ENCODE measurements at regions not wholly inside any gene's neighbourhood (a gene's known extent, or its start where the extent isn't known, plus 50 kb on each side); places are given as distances from the start of the nearest gene placed in this dataset.

DNA sequence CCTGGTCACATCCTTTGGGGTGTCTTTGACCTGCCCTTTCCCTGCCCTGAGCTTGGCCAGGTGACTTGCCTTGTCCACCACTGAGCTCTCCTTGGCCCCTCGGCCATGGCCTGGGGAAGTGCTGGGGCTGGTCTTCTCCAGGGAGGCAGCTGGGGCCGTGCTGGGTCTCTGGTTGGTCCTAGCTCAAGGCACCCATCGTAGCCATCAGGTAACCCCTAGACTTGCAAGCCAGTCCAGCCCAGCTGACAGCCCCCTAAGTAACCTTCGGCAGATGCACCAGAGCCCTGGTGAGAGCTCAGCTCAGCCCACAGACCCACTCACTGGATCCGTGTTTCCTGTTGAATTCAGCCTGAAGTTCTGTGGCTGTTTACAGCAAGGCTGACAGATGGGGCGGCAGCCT lies 176.2 kb upstream of the SHH start:
- H3K4me2 ChIP-seq (ENCODE audit: low read length), result no peak overlapping the region
- no peaks in the 10 kb centered on the region for H3K79me2 ChIP-seq (replicated peaks; ENCODE audit: insufficient read depth, low read length)
- no peak overlapping the region for H2AFZ ChIP-seq (ENCODE audit: low read depth, low read length)
- H3K36me3 ChIP-seq (ENCODE audit: insufficient read depth, low read length), result no peaks in the 10 kb centered on the region
- H3F3A ChIP-seq (ENCODE audit: insufficient read depth, low read length, poor library complexity, severe bottlenecking), result no peaks in the 10 kb centered on the region
- no peak overlapping the region for H3K27ac ChIP-seq (ENCODE audit: low read length)
- H4K20me1 ChIP-seq (ENCODE audit: insufficient read depth), result no peaks in the 10 kb centered on the region
- no peak overlapping the region for H3K9ac ChIP-seq (ENCODE audit: low read length)
- TF ChIP-seq MXI1 (conservative IDR thresholded peaks at IDR 0.05; ENCODE audit: poor library complexity, severe bottlenecking) (no peak), SMC3 (conservative IDR thresholded peaks at IDR 0.05; ENCODE audit: poor library complexity) (no peak), RAD21 (conservative IDR thresholded peaks at IDR 0.05) (no peak), POLR2AphosphoS5 (IDR thresholded peaks at IDR 0.05) (no peak), EP300 (conservative IDR thresholded peaks at IDR 0.05; ENCODE audit: poor library complexity, severe bottlenecking) (no peak), EZH2 (IDR thresholded peaks at IDR 0.05; ENCODE audit: borderline replicate concordance, insufficient read depth, low read length, poor library complexity, severe bottlenecking) (no peak)
- TF ChIP-seq, protein P1, sequence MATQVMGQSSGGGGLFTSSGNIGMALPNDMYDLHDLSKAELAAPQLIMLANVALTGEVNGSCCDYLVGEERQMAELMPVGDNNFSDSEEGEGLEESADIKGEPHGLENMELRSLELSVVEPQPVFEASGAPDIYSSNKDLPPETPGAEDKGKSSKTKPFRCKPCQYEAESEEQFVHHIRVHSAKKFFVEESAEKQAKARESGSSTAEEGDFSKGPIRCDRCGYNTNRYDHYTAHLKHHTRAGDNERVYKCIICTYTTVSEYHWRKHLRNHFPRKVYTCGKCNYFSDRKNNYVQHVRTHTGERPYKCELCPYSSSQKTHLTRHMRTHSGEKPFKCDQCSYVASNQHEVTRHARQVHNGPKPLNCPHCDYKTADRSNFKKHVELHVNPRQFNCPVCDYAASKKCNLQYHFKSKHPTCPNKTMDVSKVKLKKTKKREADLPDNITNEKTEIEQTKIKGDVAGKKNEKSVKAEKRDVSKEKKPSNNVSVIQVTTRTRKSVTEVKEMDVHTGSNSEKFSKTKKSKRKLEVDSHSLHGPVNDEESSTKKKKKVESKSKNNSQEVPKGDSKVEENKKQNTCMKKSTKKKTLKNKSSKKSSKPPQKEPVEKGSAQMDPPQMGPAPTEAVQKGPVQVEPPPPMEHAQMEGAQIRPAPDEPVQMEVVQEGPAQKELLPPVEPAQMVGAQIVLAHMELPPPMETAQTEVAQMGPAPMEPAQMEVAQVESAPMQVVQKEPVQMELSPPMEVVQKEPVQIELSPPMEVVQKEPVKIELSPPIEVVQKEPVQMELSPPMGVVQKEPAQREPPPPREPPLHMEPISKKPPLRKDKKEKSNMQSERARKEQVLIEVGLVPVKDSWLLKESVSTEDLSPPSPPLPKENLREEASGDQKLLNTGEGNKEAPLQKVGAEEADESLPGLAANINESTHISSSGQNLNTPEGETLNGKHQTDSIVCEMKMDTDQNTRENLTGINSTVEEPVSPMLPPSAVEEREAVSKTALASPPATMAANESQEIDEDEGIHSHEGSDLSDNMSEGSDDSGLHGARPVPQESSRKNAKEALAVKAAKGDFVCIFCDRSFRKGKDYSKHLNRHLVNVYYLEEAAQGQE (IDR thresholded peaks at IDR 0.05; ENCODE audit: borderline replicate concordance), result no peak
- TF ChIP-seq, protein P2, sequence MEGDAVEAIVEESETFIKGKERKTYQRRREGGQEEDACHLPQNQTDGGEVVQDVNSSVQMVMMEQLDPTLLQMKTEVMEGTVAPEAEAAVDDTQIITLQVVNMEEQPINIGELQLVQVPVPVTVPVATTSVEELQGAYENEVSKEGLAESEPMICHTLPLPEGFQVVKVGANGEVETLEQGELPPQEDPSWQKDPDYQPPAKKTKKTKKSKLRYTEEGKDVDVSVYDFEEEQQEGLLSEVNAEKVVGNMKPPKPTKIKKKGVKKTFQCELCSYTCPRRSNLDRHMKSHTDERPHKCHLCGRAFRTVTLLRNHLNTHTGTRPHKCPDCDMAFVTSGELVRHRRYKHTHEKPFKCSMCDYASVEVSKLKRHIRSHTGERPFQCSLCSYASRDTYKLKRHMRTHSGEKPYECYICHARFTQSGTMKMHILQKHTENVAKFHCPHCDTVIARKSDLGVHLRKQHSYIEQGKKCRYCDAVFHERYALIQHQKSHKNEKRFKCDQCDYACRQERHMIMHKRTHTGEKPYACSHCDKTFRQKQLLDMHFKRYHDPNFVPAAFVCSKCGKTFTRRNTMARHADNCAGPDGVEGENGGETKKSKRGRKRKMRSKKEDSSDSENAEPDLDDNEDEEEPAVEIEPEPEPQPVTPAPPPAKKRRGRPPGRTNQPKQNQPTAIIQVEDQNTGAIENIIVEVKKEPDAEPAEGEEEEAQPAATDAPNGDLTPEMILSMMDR (IDR thresholded peaks at IDR 0.05; ENCODE audit: poor library complexity, severe bottlenecking), result no peak
- no peak overlapping the region for H3K4me3 ChIP-seq (ENCODE audit: low read length)
- H3K27me3 ChIP-seq (ENCODE audit: insufficient read depth, low read depth, low read length), result no peaks in the 10 kb centered on the region
- H3K9me2 ChIP-seq (ENCODE audit: insufficient read depth, low read length), result no peaks in the 10 kb centered on the region
- no peaks in the 10 kb centered on the region for H3K9me3 ChIP-seq (ENCODE audit: low read length)

- Histone ChIP-seq H2AFZ (ENCODE audit: low read depth, low read length) (no peak overlapping the region), H3K79me2 (replicated peaks; ENCODE audit: insufficient read depth, low read length) (no peaks in the 10 kb centered on the region), H3K4me2 (ENCODE audit: low read length) (no peak overlapping the region), H3K27me3 (ENCODE audit: insufficient read depth, low read depth, low read length) (no peaks in the 10 kb centered on the region), H3K4me3 (ENCODE audit: low read length) (no peak overlapping the region), H3K9me3 (ENCODE audit: low read length) (no peaks in the 10 kb centered on the region), H3K9ac (ENCODE audit: low read length) (no peak overlapping the region), H3K9me2 (ENCODE audit: insufficient read depth, low read length) (no peaks in the 10 kb centered on the region), H4K20me1 (ENCODE audit: insufficient read depth) (no peaks in the 10 kb centered on the region), H3F3A (ENCODE audit: insufficient read depth, low read length, poor library complexity, severe bottlenecking) (no peaks in the 10 kb centered on the region), H3K36me3 (ENCODE audit: insufficient read depth, low read length) (no peaks in the 10 kb centered on the region), H3K27ac (ENCODE audit: low read length) (no peak overlapping the region)
- no peak for TF ChIP-seq SMC3 (conservative IDR thresholded peaks at IDR 0.05; ENCODE audit: poor library complexity)
- no peak for TF ChIP-seq TAF1 (IDR thresholded peaks at IDR 0.05; ENCODE audit: low read depth)
- no peak for TF ChIP-seq RAD21 (conservative IDR thresholded peaks at IDR 0.05)
- TF ChIP-seq POLR2AphosphoS5 (IDR thresholded peaks at IDR 0.05), result no peak
- no peak for TF ChIP-seq MXI1 (conservative IDR thresholded peaks at IDR 0.05; ENCODE audit: poor library complexity, severe bottlenecking)
- TF ChIP-seq, protein P2 (IDR thresholded peaks at IDR 0.05; ENCODE audit: poor library complexity, severe bottlenecking), result no peak
These were observed 175.5 kb upstream of the SHH start for GRCh38 chr7:155987681-155988235.

Data from neural cell (in vitro differentiated cells).